A673 (cell line): ENCODE measurements at regions not wholly inside any gene's neighbourhood (a gene's known extent, or its start where the extent isn't known, plus 50 kb on each side); places are given as distances from the start of the nearest gene placed in this dataset.
A peak's percentile ranks its signal among the peaks of the same experiment; 100 is the strongest.

Source experiments
- BruUV-seq: library from RNA; stranded (reverse); fragments of 400-500 nt; replicated peaks from 2 replicates; lab custom pipeline; 2021; lab: Mats Ljungman, UMichigan
- CTCF ChIA-PET: fragments of 300-600 bp; sonication (Branson Sonifier 250); formaldehyde crosslinking; loops from one replicate; lab custom pipeline; 2022; ENCODE audit warnings: antibody characterized with exemption; lab: Charles Lee
- POLR2A ChIA-PET: fragments of 300-600 bp; sonication (Branson Sonifier 250); formaldehyde crosslinking; loops from one replicate; lab custom pipeline; 2022; ENCODE audit warnings: antibody characterized with exemption; ENCODE audit not compliant: low non-redundant PET; lab: Charles Lee
- DNase-seq: peaks from one replicate; pipeline ENCODE4 v3.0.0-alpha.2; 2015; ENCODE audit warnings: low spot score
- H3K27ac ChIP-seq: fragments of 200-600 bp; sonication (generic); 2 replicates; pipeline ENCODE4 v1.5.1; 2016; ENCODE audit warnings: mixed run types, low read depth, mild to moderate bottlenecking, mixed read lengths, antibody characterized with exemption, low read length; ENCODE audit not compliant: poor library complexity, severe bottlenecking
- H3K27me3 ChIP-seq: fragments of 200-600 bp; sonication (generic); replicated peaks from 2 replicates; pipeline ENCODE4 v1.6.1; 2017; ENCODE audit warnings: mixed run types, low read depth, mild to moderate bottlenecking, mixed read lengths, antibody characterized with exemption, low read length; ENCODE audit not compliant: insufficient read depth, poor library complexity
- H3K36me3 ChIP-seq: fragments of 200-600 bp; sonication (generic); 2 replicates; pipeline ENCODE4 v1.6.1; 2016; ENCODE audit warnings: mixed run types, mild to moderate bottlenecking, mixed read lengths, antibody characterized with exemption, low read length; ENCODE audit not compliant: insufficient read depth, poor library complexity, severe bottlenecking
- H3K4me1 ChIP-seq: fragments of 200-600 bp; sonication (generic); 2 replicates; pipeline ENCODE4 v1.6.1; 2017; ENCODE audit warnings: mixed run types, mild to moderate bottlenecking, mixed read lengths, antibody characterized with exemption, low read length; ENCODE audit not compliant: insufficient read depth, poor library complexity, severe bottlenecking
- H3K4me3 ChIP-seq: fragments of 200-600 bp; sonication (generic); 2 replicates; pipeline ENCODE4 v1.5.1; 2016; ENCODE audit warnings: low read depth, mixed run types, mild to moderate bottlenecking, mixed read lengths, low read length; ENCODE audit not compliant: poor library complexity, severe bottlenecking
- H3K9me3 ChIP-seq: fragments of 200-600 bp; sonication (generic); 2 replicates; pipeline ENCODE4 v1.6.1; 2016; ENCODE audit warnings: mixed run types, low read depth, mild to moderate bottlenecking, mixed read lengths, antibody characterized with exemption, low read length; ENCODE audit not compliant: poor library complexity, severe bottlenecking
- CTCF ChIP-seq: fragments of 300-800, 200-600 bp; sonication (generic); conservative IDR thresholded peaks from 2 replicates; pipeline ENCODE4 v1.5.1; 2017; ENCODE audit warnings: low read depth, mild to moderate bottlenecking, antibody characterized with exemption, low read length, moderate library complexity, mixed read lengths
- EZH2 ChIP-seq: fragments of 200-600 bp; sonication (generic); IDR thresholded peaks from 2 replicates; pipeline ENCODE4 v1.6.1; 2017; ENCODE audit warnings: borderline replicate concordance, low read depth, mild to moderate bottlenecking, mixed read lengths, antibody characterized with exemption, low read length; ENCODE audit not compliant: poor library complexity, severe bottlenecking
- intact Hi-C: fragments of 100-400 bp; cut with micrococcal nuclease; formaldehyde crosslinking; loops from one replicate; pipeline ENCODE4 v1.10.0; 2022; ENCODE audit not compliant: unreplicated experiment

DNA sequence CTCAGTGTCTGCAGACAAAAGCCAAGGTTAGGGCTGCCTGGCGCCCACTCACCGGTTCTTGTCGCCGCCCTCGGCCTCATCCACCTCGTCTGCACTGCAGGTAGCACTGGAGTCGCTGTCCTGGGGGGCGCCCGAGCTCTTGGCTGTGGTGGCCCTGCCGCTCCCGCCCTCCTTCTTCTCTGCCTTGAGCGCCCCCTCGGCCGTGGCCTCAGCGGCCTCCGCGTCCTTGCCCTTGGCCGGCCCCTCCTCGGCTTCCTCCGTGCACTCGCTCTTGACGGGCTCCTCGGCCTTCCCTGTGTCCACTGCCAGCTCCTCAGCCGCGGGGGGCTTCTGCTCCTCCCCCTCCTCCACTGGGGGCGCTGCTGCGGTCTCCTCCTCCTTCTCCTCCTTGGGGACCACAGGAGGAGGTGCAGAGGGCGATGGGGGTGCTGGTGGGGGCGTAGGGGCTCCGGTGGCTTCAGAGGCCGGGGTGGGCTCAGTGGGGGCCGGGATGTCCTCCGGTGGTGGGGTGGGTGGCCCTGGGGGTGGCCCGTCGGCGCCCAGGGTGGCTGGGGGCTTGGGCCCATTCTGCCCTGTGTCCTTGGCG lies 77.2 kb downstream of the RFLNA start:
- peaks cover 40% of the 10 kb centered on the region for H3K36me3 ChIP-seq
- H3K9me3 ChIP-seq: no peaks in the 10 kb centered on the region
- no peak overlapping the region for H3K4me3 ChIP-seq
- ChIA-PET CTCF (no interaction called here), POLR2A (no interaction called here)
- no TSS peak for BruUV-seq
- DNase-seq: no peak
- H3K4me1 ChIP-seq: no peaks in the 10 kb centered on the region
- H3K27ac ChIP-seq: no peak overlapping the region
- no peaks in the 10 kb centered on the region for H3K27me3 ChIP-seq
- intact Hi-C loops: no loop called here
- TF ChIP-seq CTCF: 0 out of 2 replicates have a peak, but pooled peaks have one; percentile 28
- TF ChIP-seq EZH2: no peak

- H3K4me3 ChIP-seq: no peak overlapping the region
- H3K27ac ChIP-seq: no peak overlapping the region
- BruUV-seq: no TSS peak
- H3K4me1 ChIP-seq: no peaks in the 10 kb centered on the region
- peaks cover 33% of the 10 kb centered on the region for H3K36me3 ChIP-seq
- DNase-seq: no peak
- intact Hi-C loops: no loop called here
- TF ChIP-seq CTCF: no peak
- no peak for TF ChIP-seq EZH2
- ChIA-PET POLR2A (no interaction called here), CTCF (interaction anchor here (0.6 kb wide), 1 partner anchor 28 kb away, joined by 3 read pairs; no protein-coding TSS in a partner anchor)
- no peaks in the 10 kb centered on the region for H3K9me3 ChIP-seq
- no peaks in the 10 kb centered on the region for H3K27me3 ChIP-seq
Observed at GRCh38 chr12:124371366-124371765, 76.5 kb downstream of the RFLNA start.

DNA sequence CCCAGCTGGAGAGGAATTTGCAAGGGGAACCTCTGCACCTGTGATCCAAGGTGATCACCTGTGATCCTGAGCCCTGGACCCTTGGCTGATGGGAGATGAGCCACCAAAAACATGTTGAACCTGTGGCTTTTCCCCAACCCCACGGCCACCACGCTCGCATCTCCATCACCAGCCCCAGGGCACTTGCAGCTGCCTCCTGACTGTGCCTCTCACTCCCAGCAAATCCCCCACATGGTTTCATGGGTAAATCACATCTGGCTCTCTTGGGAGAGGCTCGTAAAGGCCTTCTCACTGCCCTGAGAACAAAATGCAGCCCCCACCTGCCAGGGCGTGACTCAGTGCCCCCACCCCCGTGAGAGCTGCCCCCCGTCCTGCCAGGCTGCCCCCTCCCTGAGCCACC lies 76.0 kb downstream of the RFLNA start:
- peaks cover 29% of the 10 kb centered on the region for H3K36me3 ChIP-seq
- no peak overlapping the region for H3K27ac ChIP-seq
- no peak for TF ChIP-seq EZH2
- TF ChIP-seq CTCF: no peak
- CTCF ChIA-PET: interaction anchor here (0.6 kb wide), 1 partner anchor 29 kb away, joined by 3 read pairs; no protein-coding TSS in a partner anchor
- DNase-seq: no peak
- no peak overlapping the region for H3K4me3 ChIP-seq
- no peaks in the 10 kb centered on the region for H3K9me3 ChIP-seq
- BruUV-seq: no TSS peak
- H3K4me1 ChIP-seq: no peaks in the 10 kb centered on the region
- intact Hi-C loops: no loop called here
- POLR2A ChIA-PET: no interaction called here
- no peaks in the 10 kb centered on the region for H3K27me3 ChIP-seq
